CD4-positive, alpha-beta T cell (primary cell): ENCODE measurements at regions not wholly inside any gene's neighbourhood (a gene's known extent, or its start where the extent isn't known, plus 50 kb on each side); places are given as distances from the start of the nearest gene placed in this dataset.

ENCODE experiments used
- ATAC-seq: fragments of 200-7000 bp; cut with Tn5 transposase; one replicate; pipeline ENCODE4 v1.10.0; 2022; ENCODE audit warnings: mild to moderate bottlenecking; ENCODE audit not compliant: poor library complexity
- CTCF ChIA-PET: fragments of 350-600 bp; sonication (Branson Sonifier 250); formaldehyde crosslinking; loops from one replicate; lab custom pipeline; 2021; ENCODE audit warnings: antibody characterized with exemption, inconsistent platforms; lab: Charles Lee
- POLR2A ChIA-PET: fragments of 350-600 bp; sonication (Branson Sonifier 250); formaldehyde crosslinking; loops from one replicate; lab custom pipeline; 2021; ENCODE audit warnings: antibody characterized with exemption, inconsistent platforms; lab: Charles Lee
- DNase-seq, 14 experiments: peaks; one replicate each; pipeline ENCODE4 v3.0.0-alpha.2; 2013 to 2020; ENCODE audit warnings: mixed read lengths in 2 of 14
- H3K27ac ChIP-seq, 2 donors: one replicate each; pipeline versions ENCODE4 v1.5.1 to v1.7.0; 2013; ENCODE audit warnings: low read length in 2 of 2, low read depth in 1 of 2, mild to moderate bottlenecking in 1 of 2
- H3K27me3 ChIP-seq, 2 experiments: 1 replicate in 1 of 2; 2 replicates in 1 of 2; pipeline versions ENCODE4 v1.6.1 to v1.7.0; 2013; ENCODE audit warnings: low read length in 2 of 2, control low read depth in 1 of 2, mild to moderate bottlenecking in 1 of 2, moderate library complexity in 1 of 2; ENCODE audit not compliant: insufficient read depth in 2 of 2, control insufficient read depth in 1 of 2
- H3K36me3 ChIP-seq: one replicate; pipeline ENCODE4 v1.6.1; 2013; ENCODE audit warnings: low read length, control low read depth; ENCODE audit not compliant: insufficient read depth
- H3K4me1 ChIP-seq: one replicate; pipeline ENCODE4 v1.6.1; 2013; ENCODE audit warnings: low read length, control low read depth; ENCODE audit not compliant: insufficient read depth
- H3K4me3 ChIP-seq: one replicate; pipeline ENCODE4 v1.5.1; 2013; ENCODE audit warnings: mild to moderate bottlenecking, low read length, moderate library complexity
- H3K9me3 ChIP-seq, 2 experiments: 1 replicate in 1 of 2; 2 replicates in 1 of 2; pipeline versions ENCODE4 v1.6.1 to v1.7.0; 2013; ENCODE audit warnings: low read length in 2 of 2, mild to moderate bottlenecking in 2 of 2, control low read depth in 1 of 2, moderate library complexity in 1 of 2; ENCODE audit not compliant: control insufficient read depth in 1 of 2, insufficient read depth in 1 of 2
- H3K27ac Mint-ChIP-seq: one replicate; pipeline ENCODE4 v1.8.0; 2020; ENCODE audit warnings: mixed read lengths
- H3K27me3 Mint-ChIP-seq: one replicate; pipeline ENCODE4 v1.8.0; 2021; ENCODE audit warnings: mixed read lengths
- H3K36me3 Mint-ChIP-seq: one replicate; pipeline ENCODE4 v1.8.0; 2021; ENCODE audit warnings: low read depth, mixed read lengths
- H3K4me1 Mint-ChIP-seq: one replicate; pipeline ENCODE4 v1.8.0; 2021; ENCODE audit warnings: low read depth, mixed read lengths
- H3K4me3 Mint-ChIP-seq: one replicate; pipeline ENCODE4 v1.8.0; 2020; ENCODE audit warnings: mild to moderate bottlenecking, mixed read lengths
- H3K9me3 Mint-ChIP-seq: one replicate; pipeline ENCODE4 v1.8.0; 2020; ENCODE audit warnings: mixed read lengths
- CTCF ChIP-seq: fragments of 200-600 bp; IDR thresholded peaks from one replicate; pipeline ENCODE4 v1.8.0; 2022; ENCODE audit warnings: antibody characterized with exemption, mild to moderate bottlenecking
- intact Hi-C, 2 experiments: fragments of 100-400 bp; cut with DNase I in 1 of 2; cut with micrococcal nuclease in 1 of 2; formaldehyde crosslinking; loops; one replicate each; pipeline versions ENCODE4 v1.15.1 to v1.9.0; 2023 to 2025; cut with DNase I, micrococcal nuclease

GRCh38 chr3:106006001-106006400, 137.2 kb upstream of the CBLB start:
- H3K4me3 Mint-ChIP-seq, result no peak overlapping the region
- no peaks in the 10 kb centered on the region for H3K9me3 ChIP-seq
- intact Hi-C loops, result no loop called here

GRCh38 chr3:106006571-106006970, 137.8 kb upstream of the CBLB start:
- H3K27ac Mint-ChIP-seq, result no peak overlapping the region
- ChIA-PET CTCF (no interaction called here), POLR2A (no interaction called here)
- no peaks in the 10 kb centered on the region for H3K27me3 ChIP-seq
- intact Hi-C loops, result no loop called here
- ATAC-seq (no peak), DNase-seq (no peak)
- no peak for TF ChIP-seq CTCF
- H3K36me3 Mint-ChIP-seq, result no peaks in the 10 kb centered on the region
- no peaks in the 10 kb centered on the region for H3K36me3 ChIP-seq
- H3K4me1 Mint-ChIP-seq, result peaks cover 25% of the 10 kb centered on the region
- no peak overlapping the region for H3K27ac ChIP-seq
- H3K4me1 ChIP-seq, result no peaks in the 10 kb centered on the region
- no peak overlapping the region for H3K4me3 Mint-ChIP-seq
- H3K27me3 Mint-ChIP-seq, result no peaks in the 10 kb centered on the region
- H3K4me3 ChIP-seq, result no peak overlapping the region
- H3K9me3 Mint-ChIP-seq, result no peaks in the 10 kb centered on the region
- no peaks in the 10 kb centered on the region for H3K9me3 ChIP-seq

More at GRCh38 chr3:106006001-106006400, 137.2 kb upstream of the CBLB start:
- no peak for ATAC-seq
- no peaks in the 10 kb centered on the region for H3K9me3 Mint-ChIP-seq
- H3K27ac ChIP-seq, result no peak overlapping the region
- H3K4me1 ChIP-seq, result no peaks in the 10 kb centered on the region
- H3K36me3 ChIP-seq, result no peaks in the 10 kb centered on the region
- no peaks in the 10 kb centered on the region for H3K36me3 Mint-ChIP-seq
- H3K27ac Mint-ChIP-seq, result no peak overlapping the region
- TF ChIP-seq CTCF, result no peak
- no peaks in the 10 kb centered on the region for H3K27me3 ChIP-seq
- no peak overlapping the region for H3K4me3 ChIP-seq
- ChIA-PET POLR2A (no interaction called here), CTCF (no interaction called here)
- H3K4me1 Mint-ChIP-seq, result peaks cover 23% of the 10 kb centered on the region
- no peak for DNase-seq
- no peaks in the 10 kb centered on the region for H3K27me3 Mint-ChIP-seq

GRCh38 chr3:106007512-106007911, 138.7 kb upstream of the CBLB start:
- Mint-ChIP-seq H3K9me3 (no peaks in the 10 kb centered on the region), H3K27me3 (no peaks in the 10 kb centered on the region), H3K4me3 (no peak overlapping the region), H3K4me1 (peaks cover 25% of the 10 kb centered on the region), H3K27ac (no peak overlapping the region), H3K36me3 (no peaks in the 10 kb centered on the region)
- Histone ChIP-seq H3K9me3 (no peaks in the 10 kb centered on the region), H3K27me3 (no peaks in the 10 kb centered on the region), H3K27ac (no peak overlapping the region), H3K4me1 (no peaks in the 10 kb centered on the region), H3K4me3 (no peak overlapping the region), H3K36me3 (no peaks in the 10 kb centered on the region)
- ATAC-seq (no peak), DNase-seq (no peak)
- intact Hi-C loops, result no loop called here
- CTCF ChIA-PET, result no interaction called here
- POLR2A ChIA-PET, result no interaction called here
- TF ChIP-seq CTCF, result no peak
